PFSK-1 (cell line): ENCODE measurements at regions not wholly inside any gene's neighbourhood (a gene's known extent, or its start where the extent isn't known, plus 50 kb on each side); places are given as distances from the start of the nearest gene placed in this dataset.

Experiments used
- POLR2AphosphoS5 ChIP-seq: IDR thresholded peaks from 2 replicates; pipeline ENCODE4 v1.6.1; 2012; ENCODE audit warnings: low read depth, mild to moderate bottlenecking, control low read depth, low read length, moderate library complexity
- TAF1 ChIP-seq: IDR thresholded peaks from 2 replicates; pipeline ENCODE4 v1.6.1; 2012; ENCODE audit warnings: low read length, control low read depth, borderline replicate concordance; ENCODE audit not compliant: insufficient read depth

GRCh38 chr14:48814562-48814961, 771.6 kb downstream of the RPS29 start:
- TF ChIP-seq POLR2AphosphoS5: no peak
- TF ChIP-seq TAF1: no peak
